HUES6 (cell line): ENCODE measurements at regions not wholly inside any gene's neighbourhood (a gene's known extent, or its start where the extent isn't known, plus 50 kb on each side); places are given as distances from the start of the nearest gene placed in this dataset.
"Not testable (repeated sequence)": the region's sequence is repeated elsewhere in the genome, so short reads cannot be mapped to it uniquely, and the experiment has no call there.

ENCODE experiments used
- H3K27ac ChIP-seq: 2 replicates; pipeline ENCODE4 v1.7.0; 2013; ENCODE audit warnings: low read depth, mild to moderate bottlenecking, low read length, inconsistent platforms
- H3K27me3 ChIP-seq: 2 replicates; pipeline ENCODE4 v1.6.1; 2013; ENCODE audit warnings: low read length; ENCODE audit not compliant: control insufficient read depth, insufficient read depth
- H3K36me3 ChIP-seq: 2 replicates; pipeline ENCODE4 v1.6.1; 2013; ENCODE audit warnings: low read length; ENCODE audit not compliant: control insufficient read depth, insufficient read depth
- H3K4me1 ChIP-seq: 2 replicates; pipeline ENCODE4 v1.6.1; 2013; ENCODE audit warnings: low read length; ENCODE audit not compliant: control insufficient read depth, insufficient read depth
- H3K4me3 ChIP-seq: 2 replicates; pipeline ENCODE4 v1.5.1; 2013; ENCODE audit warnings: low read depth, low read length
- H3K9ac ChIP-seq: one replicate; pipeline ENCODE4 v1.6.1; 2013; ENCODE audit warnings: mild to moderate bottlenecking, low read length
- H3K9me3 ChIP-seq: 2 replicates; pipeline ENCODE4 v1.6.1; 2013; ENCODE audit warnings: low read depth, low read length; ENCODE audit not compliant: control insufficient read depth, insufficient read depth

- H3K4me3 ChIP-seq = no peak overlapping the region
- peaks cover 13% of the 10 kb centered on the region for H3K4me1 ChIP-seq
- no peaks in the 10 kb centered on the region for H3K27me3 ChIP-seq
- no peak overlapping the region for H3K9ac ChIP-seq
- H3K9me3 ChIP-seq = no peaks in the 10 kb centered on the region
- H3K27ac ChIP-seq = no peak overlapping the region
- H3K36me3 ChIP-seq = no peaks in the 10 kb centered on the region
Observed at GRCh38 chr6:9766240-9766915, 648.5 kb downstream of the TFAP2A start.

GRCh38 chr6:9761220-9761619 lies 653.7 kb downstream of the TFAP2A start:
- no peaks in the 10 kb centered on the region for H3K36me3 ChIP-seq
- H3K4me3 ChIP-seq = no peak overlapping the region
- H3K4me1 ChIP-seq = peaks cover 13% of the 10 kb centered on the region

GRCh38 chr6:9754515-9754914 lies 660.4 kb downstream of the TFAP2A start:
- Histone ChIP-seq H3K9me3 (no peaks in the 10 kb centered on the region), H3K4me1 (no peaks in the 10 kb centered on the region), H3K27ac (no peak overlapping the region), H3K27me3 (no peaks in the 10 kb centered on the region), H3K36me3 (no peaks in the 10 kb centered on the region), H3K4me3 (no peak overlapping the region), H3K9ac (no peak overlapping the region)

More at GRCh38 chr6:9761220-9761619, 653.7 kb downstream of the TFAP2A start:
- Histone ChIP-seq H3K27ac (no peak overlapping the region), H3K9me3 (no peaks in the 10 kb centered on the region), H3K9ac (no peak overlapping the region), H3K27me3 (no peaks in the 10 kb centered on the region)

- Histone ChIP-seq H3K27me3 (no peaks in the 10 kb centered on the region), H3K9ac (no peak overlapping the region), H3K4me1 (no peaks in the 10 kb centered on the region), H3K4me3 (no peak overlapping the region), H3K36me3 (no peaks in the 10 kb centered on the region), H3K27ac (no peak overlapping the region), H3K9me3 (no peaks in the 10 kb centered on the region)
Observed at GRCh38 chr6:9745966-9746365, 668.9 kb downstream of the TFAP2A start.

- no peak overlapping the region for H3K27ac ChIP-seq
- H3K4me3 ChIP-seq = no peak overlapping the region
- H3K27me3 ChIP-seq = no peaks in the 10 kb centered on the region
- no peaks in the 10 kb centered on the region for H3K36me3 ChIP-seq
- no peaks in the 10 kb centered on the region for H3K9me3 ChIP-seq
- H3K9ac ChIP-seq = no peak overlapping the region
- H3K4me1 ChIP-seq = no peaks in the 10 kb centered on the region
Observed at GRCh38 chr6:9745476-9745875, 669.4 kb downstream of the TFAP2A start.

GRCh38 chr6:9744119-9744518 lies 670.8 kb downstream of the TFAP2A start:
- H3K9ac ChIP-seq = no peak overlapping the region
- no peak overlapping the region for H3K4me3 ChIP-seq
- no peaks in the 10 kb centered on the region for H3K27me3 ChIP-seq
- H3K36me3 ChIP-seq = no peaks in the 10 kb centered on the region
- H3K4me1 ChIP-seq = no peaks in the 10 kb centered on the region
- no peaks in the 10 kb centered on the region for H3K9me3 ChIP-seq
- H3K27ac ChIP-seq = no peak overlapping the region

- H3K9me3 ChIP-seq = no peaks in the 10 kb centered on the region
- no peak overlapping the region for H3K4me3 ChIP-seq
- H3K27ac ChIP-seq = no peak overlapping the region
- H3K36me3 ChIP-seq = no peaks in the 10 kb centered on the region
- no peaks in the 10 kb centered on the region for H3K4me1 ChIP-seq
- H3K9ac ChIP-seq = no peak overlapping the region
- no peaks in the 10 kb centered on the region for H3K27me3 ChIP-seq
Observed at GRCh38 chr6:9732056-9732455, 682.8 kb downstream of the TFAP2A start.

GRCh38 chr6:9725776-9726175 lies 689.1 kb downstream of the TFAP2A start:
- H3K4me1 ChIP-seq, H3K36me3 ChIP-seq, H3K27ac ChIP-seq, H3K9me3 ChIP-seq, H3K27me3 ChIP-seq, H3K4me3 ChIP-seq, H3K9ac ChIP-seq: not testable (repeated sequence)

GRCh38 chr6:9717568-9717967 lies 697.3 kb downstream of the TFAP2A start:
- Histone ChIP-seq H3K9me3 (no peaks in the 10 kb centered on the region), H3K4me1 (no peaks in the 10 kb centered on the region), H3K9ac (no peak overlapping the region), H3K27ac (no peak overlapping the region), H3K36me3 (no peaks in the 10 kb centered on the region), H3K4me3 (no peak overlapping the region), H3K27me3 (no peaks in the 10 kb centered on the region)

- no peaks in the 10 kb centered on the region for H3K27me3 ChIP-seq
- peaks cover 14% of the 10 kb centered on the region for H3K4me1 ChIP-seq
- H3K36me3 ChIP-seq = no peaks in the 10 kb centered on the region
- 0 out of 2 replicates have a peak overlapping the region, but pooled peaks have one; percentile 43 for H3K27ac ChIP-seq
- H3K9ac ChIP-seq = no peak overlapping the region
- no peaks in the 10 kb centered on the region for H3K9me3 ChIP-seq
- no peak overlapping the region for H3K4me3 ChIP-seq
Observed at GRCh38 chr6:9711365-9711764, 703.5 kb downstream of the TFAP2A start.

- peaks cover 14% of the 10 kb centered on the region for H3K4me1 ChIP-seq
- no peak overlapping the region for H3K27ac ChIP-seq
- H3K36me3 ChIP-seq = no peaks in the 10 kb centered on the region
- H3K27me3 ChIP-seq = no peaks in the 10 kb centered on the region
- H3K9me3 ChIP-seq = no peaks in the 10 kb centered on the region
- no peak overlapping the region for H3K4me3 ChIP-seq
- no peak overlapping the region for H3K9ac ChIP-seq
Observed at GRCh38 chr6:9710574-9710973, 704.3 kb downstream of the TFAP2A start.
